NCI-H524 treated with DMSO at 0.1 percent for 48 hours (cell line): ENCODE measurements at regions not wholly inside any gene's neighbourhood (a gene's known extent, or its start where the extent isn't known, plus 50 kb on each side); places are given as distances from the start of the nearest gene placed in this dataset.

Source experiments
- DNase-seq: peaks from one replicate; lab custom pipeline; 2025; lab: John Stamatoyannopoulos, UW

GRCh38 chr2:200013906-200014305, 58.5 kb downstream of the MAIP1 start:
- no peak for DNase-seq

GRCh38 chr2:200021449-200022114, 66.2 kb downstream of the MAIP1 start:
- DNase-seq: no peak

GRCh38 chr2:200022511-200022910, 67.1 kb downstream of the MAIP1 start:
- DNase-seq: no peak

GRCh38 chr2:200023570-200023969, 68.2 kb downstream of the MAIP1 start:
- DNase-seq: no peak

- DNase-seq: no peak
Measured at GRCh38 chr2:200025717-200026116, 70.3 kb downstream of the MAIP1 start.

- DNase-seq: no peak
Measured at GRCh38 chr2:200026332-200027230, 71.2 kb downstream of the MAIP1 start.

GRCh38 chr2:200028998-200029397, 73.6 kb downstream of the MAIP1 start:
- no peak for DNase-seq

- no peak for DNase-seq
Measured at GRCh38 chr2:200032895-200033294, 77.5 kb downstream of the MAIP1 start.

- DNase-seq: no peak
Measured at GRCh38 chr2:200033929-200034328, 78.5 kb downstream of the MAIP1 start.

GRCh38 chr2:200034816-200035215, 79.4 kb downstream of the MAIP1 start:
- DNase-seq: no peak

GRCh38 chr2:200039724-200040650, 84.6 kb downstream of the MAIP1 start:
- DNase-seq: no peak

- no peak for DNase-seq
Measured at GRCh38 chr2:200040831-200041230, 85.4 kb downstream of the MAIP1 start.

- peak; percentile 18 for DNase-seq
Measured at GRCh38 chr2:200041639-200042038, 86.3 kb downstream of the MAIP1 start.

- DNase-seq: no peak
Measured at GRCh38 chr2:200042102-200042735, 86.8 kb downstream of the MAIP1 start.

- no peak for DNase-seq
Measured at GRCh38 chr2:200042944-200043343, 87.6 kb downstream of the MAIP1 start.

- DNase-seq: no peak
Measured at GRCh38 chr2:200044453-200044852, 89.1 kb downstream of the MAIP1 start.

- no peak for DNase-seq
Measured at GRCh38 chr2:200048421-200048820, 93.0 kb downstream of the MAIP1 start.

- no peak for DNase-seq
Measured at GRCh38 chr2:200049086-200049485, 93.7 kb downstream of the MAIP1 start.

GRCh38 chr2:200050921-200051610, 95.7 kb downstream of the MAIP1 start:
- DNase-seq: peak; percentile 70

GRCh38 chr2:200051611-200051945, 96.2 kb downstream of the MAIP1 start:
- no peak for DNase-seq

GRCh38 chr2:200052627-200053026, 97.2 kb downstream of the MAIP1 start:
- no peak for DNase-seq
